ENCODE measurements at regions not wholly inside any gene's neighbourhood (a gene's known extent, or its start where the extent isn't known, plus 50 kb on each side); places are given as distances from the start of the nearest gene placed in this dataset.
"Not testable (repeated sequence)": the region's sequence is repeated elsewhere in the genome, so short reads cannot be mapped to it uniquely, and the experiment has no call there.

- not testable (repeated sequence) for DNase-seq (ENCODE audit: low read depth)
These were observed 61.6 kb upstream of the IKBKE start for GRCh38 chr1:206408371-206409288.

DNA sequence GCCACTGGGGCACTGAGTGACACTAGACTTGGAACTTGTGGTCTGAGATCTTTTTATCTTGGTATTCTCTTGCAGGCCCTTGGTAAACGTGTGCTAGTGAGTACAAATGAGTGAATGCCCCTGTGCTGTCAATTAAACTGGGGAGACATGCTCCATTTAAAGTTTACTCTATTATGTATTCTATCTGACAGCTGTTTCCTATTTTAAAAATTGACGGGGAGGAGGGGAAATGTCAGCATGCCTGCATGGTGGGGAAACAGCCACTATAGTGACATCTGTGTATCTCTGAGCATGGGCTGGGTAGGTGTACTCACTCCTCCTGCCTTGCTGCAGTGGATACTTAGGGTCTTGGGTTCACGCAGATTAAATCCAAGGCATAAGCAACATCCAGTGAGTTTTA, 59.0 kb upstream of the IKBKE start:
- no peak for DNase-seq (ENCODE audit: low read depth)

DNA sequence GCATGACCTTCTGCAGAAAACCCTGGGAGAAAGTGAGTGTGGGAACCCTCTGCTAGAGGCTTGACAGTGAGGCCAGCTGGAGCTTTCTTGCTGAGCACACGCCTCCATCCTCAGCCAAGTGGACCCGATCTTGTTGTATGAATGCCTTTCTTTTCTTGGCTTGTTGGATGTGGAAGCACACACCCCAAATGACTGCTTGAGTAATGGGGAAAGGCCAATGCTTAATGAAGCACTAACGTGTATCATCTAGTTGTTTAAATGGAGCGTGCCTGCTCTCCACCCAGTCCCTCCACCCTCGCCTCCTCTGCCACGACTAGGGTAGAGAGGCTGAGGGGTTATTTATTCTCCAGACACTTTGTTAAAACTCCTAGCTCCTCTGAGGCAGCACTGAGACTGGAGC, 54.3 kb upstream of the IKBKE start:
- no peak for DNase-seq (ENCODE audit: low read depth)

- DNase-seq (ENCODE audit: low read depth): no peak
These were observed 52.3 kb upstream of the IKBKE start for GRCh38 chr1:206417774-206418614.

DNA sequence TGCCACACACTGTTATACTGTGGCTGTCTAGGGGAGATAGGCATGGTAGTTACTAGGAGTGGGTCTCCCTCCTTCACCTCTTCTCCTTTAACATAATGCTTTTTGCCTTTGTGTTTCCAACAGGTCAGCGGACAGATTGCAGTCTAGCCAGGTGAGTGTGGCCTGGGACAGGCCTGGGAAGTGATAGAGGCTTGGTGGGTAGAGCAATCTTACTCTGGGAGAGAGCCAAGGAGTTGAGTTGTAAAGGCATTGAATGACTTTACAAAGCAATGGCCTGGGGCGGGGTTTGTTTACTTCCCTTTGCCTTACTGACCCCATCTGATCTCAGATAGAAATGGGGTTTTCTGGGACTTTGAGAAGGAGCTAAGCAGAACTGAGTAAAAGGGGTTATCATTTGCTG, 51.0 kb upstream of the IKBKE start:
- no peak for DNase-seq (ENCODE audit: low read depth)

DNA sequence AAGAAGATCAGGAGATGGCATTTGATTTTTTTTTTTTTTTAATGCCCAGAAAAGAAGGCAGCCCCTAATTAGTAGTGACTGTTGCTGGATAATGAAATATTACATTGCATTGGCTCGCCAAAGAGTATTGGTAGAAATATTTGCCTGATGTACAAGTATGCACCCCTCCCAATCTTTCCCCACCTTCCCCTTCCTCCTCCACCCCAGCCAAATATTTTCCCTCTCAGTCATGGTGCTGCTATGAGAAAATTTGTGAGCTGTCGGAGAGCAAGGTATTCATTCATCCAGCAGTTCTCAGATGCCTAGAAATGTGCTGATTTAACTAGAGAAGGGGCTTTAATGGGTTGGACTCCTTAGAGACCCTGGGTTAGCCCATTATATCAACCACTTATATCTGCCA, 50.5 kb upstream of the IKBKE start:
- no peak for DNase-seq (ENCODE audit: low read depth)

DNA sequence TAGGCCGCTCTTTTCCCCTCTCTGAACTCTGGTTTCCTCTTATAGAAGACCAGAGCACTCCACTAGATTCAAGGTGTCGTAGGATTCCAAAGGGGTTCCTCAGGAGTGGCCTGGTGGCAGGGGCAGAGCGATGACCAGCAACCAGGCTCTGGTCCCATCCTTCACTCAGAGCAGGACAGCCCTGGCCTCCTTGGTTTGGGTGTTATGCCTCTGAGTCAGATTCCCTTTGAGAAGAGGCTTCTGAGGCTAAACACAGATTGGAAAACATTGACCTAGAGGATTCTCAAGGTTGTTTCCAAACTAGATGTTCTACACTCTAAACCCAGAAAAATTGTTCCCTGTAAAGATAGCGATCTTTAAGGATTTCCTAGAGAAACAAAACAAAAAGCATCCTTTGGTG, 49.8 kb upstream of the IKBKE start:
- DNase-seq (ENCODE audit: low read depth): no peak

Measured in stromal cell of bone marrow (primary cell).